T-cell (primary cell): ENCODE measurements at regions not wholly inside any gene's neighbourhood (a gene's known extent, or its start where the extent isn't known, plus 50 kb on each side); places are given as distances from the start of the nearest gene placed in this dataset.

Experiments
- ATAC-seq, 4 experiments: fragments of 200-7000 bp in 3 of 4; fragments of 150-1000 bp in 1 of 4; cut with Tn5 transposase; replicated peaks in 1 of 4; 1 replicate in 3 of 4; 2 replicates in 1 of 4; pipeline ENCODE4 v1.10.0; 2021; ENCODE audit warnings: moderate library complexity in 3 of 4, mild to moderate bottlenecking in 2 of 4, moderate number of reproducible peaks in 1 of 4
- CTCF ChIA-PET, 2 donors: fragments of 300-600 bp; sonication (Branson Sonifier 250); formaldehyde crosslinking; loops; one replicate each; lab custom pipeline; 2022; ENCODE audit warnings: antibody characterized with exemption in 2 of 2; lab: Charles Lee
- POLR2A ChIA-PET, 2 donors: fragments of 300-600 bp; sonication (Branson Sonifier 250); formaldehyde crosslinking; loops; one replicate each; lab custom pipeline; 2022; ENCODE audit warnings: antibody characterized with exemption in 2 of 2; lab: Charles Lee
- DNase-seq, 35 experiments: peaks; one replicate each; pipeline versions ENCODE4 v3.0.0 to v3.0.0-alpha.2; 2013 to 2023
- H3K27ac ChIP-seq: one replicate; pipeline ENCODE4 v1.5.1; 2013; ENCODE audit warnings: low read length
- H3K27me3 ChIP-seq, 2 experiments: replicated peaks in 1 of 2; 1 replicate in 1 of 2; 2 replicates in 1 of 2; pipeline versions ENCODE4 v1.6.1 to v1.7.0; 2013; ENCODE audit warnings: low read length in 1 of 2, mixed read lengths in 1 of 2; ENCODE audit not compliant: control insufficient read depth in 2 of 2, insufficient read depth in 2 of 2; ENCODE audit errors: extremely low read depth in 1 of 2
- H3K36me3 ChIP-seq, 2 donors: 1 replicate in 1 of 2; 2 replicates in 1 of 2; pipeline versions ENCODE4 v1.6.1 to v1.7.0; 2013; ENCODE audit warnings: low read length in 1 of 2; ENCODE audit not compliant: control insufficient read depth in 2 of 2, insufficient read depth in 1 of 2; ENCODE audit errors: extremely low read depth in 1 of 2
- H3K4me1 ChIP-seq, 2 experiments: 1 replicate in 1 of 2; 2 replicates in 1 of 2; pipeline versions ENCODE4 v1.6.1 to v1.7.0; 2013; ENCODE audit warnings: low read length in 2 of 2, mixed read lengths in 1 of 2; ENCODE audit not compliant: insufficient read depth in 2 of 2, control insufficient read depth in 1 of 2; ENCODE audit errors: extremely low read depth in 1 of 2
- H3K4me3 ChIP-seq, 2 donors: 1 replicate in 1 of 2; 2 replicates in 1 of 2; pipeline versions ENCODE4 v1.5.1 to v1.7.0; 2013; ENCODE audit warnings: mild to moderate bottlenecking in 2 of 2, low read length in 1 of 2, moderate library complexity in 1 of 2; ENCODE audit not compliant: control insufficient read depth in 1 of 2; ENCODE audit errors: extremely low read depth in 1 of 2
- H3K9me3 ChIP-seq: 2 replicates; pipeline ENCODE4 v1.7.0; 2013
- H3K27ac Mint-ChIP-seq, 2 donors: one replicate each; pipeline ENCODE4 v1.8.0; 2020 to 2021; ENCODE audit warnings: mild to moderate bottlenecking in 2 of 2, mixed read lengths in 2 of 2
- H3K27me3 Mint-ChIP-seq, 2 donors: one replicate each; pipeline ENCODE4 v1.8.0; 2021 to 2022; ENCODE audit warnings: mixed read lengths in 2 of 2
- H3K36me3 Mint-ChIP-seq: one replicate; pipeline ENCODE4 v1.8.0; 2021; ENCODE audit warnings: mixed read lengths
- H3K4me1 Mint-ChIP-seq, 3 donors: one replicate each; pipeline ENCODE4 v1.8.0; 2020 to 2022; ENCODE audit warnings: mixed read lengths in 3 of 3, mild to moderate bottlenecking in 1 of 3
- H3K4me3 Mint-ChIP-seq, 3 donors: one replicate each; pipeline ENCODE4 v1.8.0; 2020 to 2022; ENCODE audit warnings: mild to moderate bottlenecking in 3 of 3, mixed read lengths in 3 of 3, moderate library complexity in 3 of 3
- H3K9me3 Mint-ChIP-seq, 3 donors: one replicate each; pipeline ENCODE4 v1.8.0; 2020 to 2022; ENCODE audit warnings: mixed read lengths in 3 of 3
- WGBS: methylation state at CpG from one replicate; pipeline ENCODE4 v1.1.5; 2013; ENCODE audit warnings: missing lambda C conversion rate; ENCODE audit not compliant: insufficient coverage; 5-methylcytosine and 5-hydroxymethylcytosine counted together

- POLR2A ChIA-PET = no interaction called here
- H3K4me1 Mint-ChIP-seq = peaks cover 0 to 6% (median 0%) of the 10 kb centered on the region in 3 donors
- no peaks in the 10 kb centered on the region for H3K4me1 ChIP-seq
- H3K36me3 Mint-ChIP-seq = no peaks in the 10 kb centered on the region
- ATAC-seq (no peak), DNase-seq (no peak)
- H3K27me3 Mint-ChIP-seq = no peaks in the 10 kb centered on the region
- WGBS = 93% methylated on average over 2 of the region's 5 CpGs
- H3K27me3 ChIP-seq = no peaks in the 10 kb centered on the region
- H3K36me3 ChIP-seq = no peaks in the 10 kb centered on the region
- CTCF ChIA-PET = no interaction called here
- H3K27ac Mint-ChIP-seq = no peak overlapping the region
- H3K4me3 Mint-ChIP-seq = no peak overlapping the region
- no peak overlapping the region for H3K27ac ChIP-seq
- H3K9me3 ChIP-seq = no peaks in the 10 kb centered on the region
- H3K4me3 ChIP-seq = no peak overlapping the region
- peaks cover 8 to 23% (median 10%) of the 10 kb centered on the region in 3 donors for H3K9me3 Mint-ChIP-seq
These were observed 548.6 kb downstream of the CSNK1G3 start for GRCh38 chr5:124060413-124061067.

GRCh38 chr5:124060011-124060410 is 548.0 kb downstream of the CSNK1G3 start:
- no peaks in the 10 kb centered on the region for H3K27me3 ChIP-seq
- POLR2A ChIA-PET = no interaction called here
- Mint-ChIP-seq H3K9me3 (peaks cover 8 to 23% (median 8%) of the 10 kb centered on the region in 3 donors), H3K36me3 (no peaks in the 10 kb centered on the region), H3K27ac (no peak overlapping the region), H3K4me3 (no peak overlapping the region), H3K27me3 (no peaks in the 10 kb centered on the region), H3K4me1 (peaks cover 0 to 6% (median 0%) of the 10 kb centered on the region in 3 donors)
- DNase-seq (no peak), ATAC-seq (no peak)
- CTCF ChIA-PET = no interaction called here
- H3K4me1 ChIP-seq = no peaks in the 10 kb centered on the region
- H3K36me3 ChIP-seq = no peaks in the 10 kb centered on the region
- H3K27ac ChIP-seq = no peak overlapping the region
- no peaks in the 10 kb centered on the region for H3K9me3 ChIP-seq
- no peak overlapping the region for H3K4me3 ChIP-seq

- H3K27me3 ChIP-seq = no peaks in the 10 kb centered on the region
These were observed 547.2 kb downstream of the CSNK1G3 start for GRCh38 chr5:124059200-124059599.

GRCh38 chr5:124057724-124058231 is 545.8 kb downstream of the CSNK1G3 start:
- no peak overlapping the region for H3K27ac ChIP-seq
- no peaks in the 10 kb centered on the region for H3K4me1 ChIP-seq
- H3K27ac Mint-ChIP-seq = no peak overlapping the region
- no peak overlapping the region for H3K4me3 Mint-ChIP-seq
- DNase-seq (no peak), ATAC-seq (no peak)
- H3K9me3 ChIP-seq = no peaks in the 10 kb centered on the region
- H3K9me3 Mint-ChIP-seq = peaks cover 0 to 16% (median 1%) of the 10 kb centered on the region in 3 donors
- 29% methylated on average over 3 of the region's 4 CpGs for WGBS
- no peaks in the 10 kb centered on the region for H3K36me3 ChIP-seq
- ChIA-PET CTCF (interaction anchor here in 1 of 2 donors (1.1 kb wide), 1 partner anchor 14 kb away, joined by 7 read pairs; no protein-coding TSS in a partner anchor), POLR2A (no interaction called here)
- no peak overlapping the region for H3K4me3 ChIP-seq
- H3K27me3 Mint-ChIP-seq = no peaks in the 10 kb centered on the region
- H3K36me3 Mint-ChIP-seq = no peaks in the 10 kb centered on the region
- peaks cover 0 to 6% (median 0%) of the 10 kb centered on the region in 3 donors for H3K4me1 Mint-ChIP-seq
- H3K27me3 ChIP-seq = no peaks in the 10 kb centered on the region

More at GRCh38 chr5:124059200-124059599, 547.2 kb downstream of the CSNK1G3 start:
- ChIA-PET POLR2A (no interaction called here), CTCF (no interaction called here)
- no peak overlapping the region for H3K27ac Mint-ChIP-seq
- peaks cover 3 to 19% (median 5%) of the 10 kb centered on the region in 3 donors for H3K9me3 Mint-ChIP-seq
- Histone ChIP-seq H3K36me3 (no peaks in the 10 kb centered on the region), H3K9me3 (no peaks in the 10 kb centered on the region), H3K27ac (no peak overlapping the region), H3K4me3 (no peak overlapping the region), H3K4me1 (no peaks in the 10 kb centered on the region)
- DNase-seq = no peak
- no peak overlapping the region for H3K4me3 Mint-ChIP-seq
- H3K36me3 Mint-ChIP-seq = no peaks in the 10 kb centered on the region
- H3K27me3 Mint-ChIP-seq = no peaks in the 10 kb centered on the region
- no CpG with 5 or more reads among the region's 3 CpGs for WGBS
- no peak for ATAC-seq
- H3K4me1 Mint-ChIP-seq = peaks cover 0 to 6% (median 0%) of the 10 kb centered on the region in 3 donors

GRCh38 chr5:124056991-124057723 is 545.2 kb downstream of the CSNK1G3 start:
- WGBS = 7% methylated on average over 3 of the region's 6 CpGs
- no peak overlapping the region for H3K4me3 ChIP-seq
- H3K4me1 Mint-ChIP-seq = peaks cover 0 to 6% (median 0%) of the 10 kb centered on the region in 3 donors
- peaks cover 0 to 16% (median 0%) of the 10 kb centered on the region in 3 donors for H3K9me3 Mint-ChIP-seq
- ChIA-PET POLR2A (no interaction called here), CTCF (interaction anchor here in 1 of 2 donors (1.1 kb wide), 1 partner anchor 14 kb away, joined by 7 read pairs; no protein-coding TSS in a partner anchor)
- no peaks in the 10 kb centered on the region for H3K4me1 ChIP-seq
- peak overlapping the region in 1 of 3 donors; percentile 39 for H3K4me3 Mint-ChIP-seq
- no peaks in the 10 kb centered on the region for H3K36me3 Mint-ChIP-seq
- H3K36me3 ChIP-seq = no peaks in the 10 kb centered on the region
- peak in 1 of 4 experiments; percentile 22 for ATAC-seq
- no peaks in the 10 kb centered on the region for H3K27me3 Mint-ChIP-seq
- H3K27ac Mint-ChIP-seq = no peak overlapping the region
- peak in 1 of 35 experiments; percentile 1 for DNase-seq
- H3K27ac ChIP-seq = no peak overlapping the region
- H3K9me3 ChIP-seq = no peaks in the 10 kb centered on the region
- H3K27me3 ChIP-seq = no peaks in the 10 kb centered on the region

- Histone ChIP-seq H3K9me3 (no peaks in the 10 kb centered on the region), H3K36me3 (no peaks in the 10 kb centered on the region), H3K4me1 (no peaks in the 10 kb centered on the region), H3K27ac (no peak overlapping the region), H3K27me3 (no peaks in the 10 kb centered on the region), H3K4me3 (no peak overlapping the region)
- CTCF ChIA-PET = no interaction called here
- Mint-ChIP-seq H3K27me3 (no peaks in the 10 kb centered on the region), H3K9me3 (peaks cover 0 to 16% (median 0%) of the 10 kb centered on the region in 3 donors), H3K36me3 (no peaks in the 10 kb centered on the region), H3K4me1 (peaks cover 0 to 6% (median 0%) of the 10 kb centered on the region in 3 donors), H3K4me3 (no peak overlapping the region), H3K27ac (no peak overlapping the region)
- no peak for DNase-seq
- POLR2A ChIA-PET = no interaction called here
- no peak for ATAC-seq
- no CpG with 5 or more reads among the region's 11 CpGs for WGBS
These were observed 544.5 kb downstream of the CSNK1G3 start for GRCh38 chr5:124056326-124056990.
